Renal cortex interstitium (tissue), 11 donors: ENCODE measurements at regions not wholly inside any gene's neighbourhood (a gene's known extent, or its start where the extent isn't known, plus 50 kb on each side); places are given as distances from the start of the nearest gene placed in this dataset.
"Not testable (repeated sequence)": the region's sequence is repeated elsewhere in the genome, so short reads cannot be mapped to it uniquely, and the experiment has no call there.

Source experiments
- DNase-seq, 11 donors: peaks; one replicate each; pipeline ENCODE4 v3.0.0-alpha.2; 2013; ENCODE audit warnings: low read depth in 9 of 11, low spot score in 4 of 11; ENCODE audit errors: extremely low read depth in 1 of 11

DNA sequence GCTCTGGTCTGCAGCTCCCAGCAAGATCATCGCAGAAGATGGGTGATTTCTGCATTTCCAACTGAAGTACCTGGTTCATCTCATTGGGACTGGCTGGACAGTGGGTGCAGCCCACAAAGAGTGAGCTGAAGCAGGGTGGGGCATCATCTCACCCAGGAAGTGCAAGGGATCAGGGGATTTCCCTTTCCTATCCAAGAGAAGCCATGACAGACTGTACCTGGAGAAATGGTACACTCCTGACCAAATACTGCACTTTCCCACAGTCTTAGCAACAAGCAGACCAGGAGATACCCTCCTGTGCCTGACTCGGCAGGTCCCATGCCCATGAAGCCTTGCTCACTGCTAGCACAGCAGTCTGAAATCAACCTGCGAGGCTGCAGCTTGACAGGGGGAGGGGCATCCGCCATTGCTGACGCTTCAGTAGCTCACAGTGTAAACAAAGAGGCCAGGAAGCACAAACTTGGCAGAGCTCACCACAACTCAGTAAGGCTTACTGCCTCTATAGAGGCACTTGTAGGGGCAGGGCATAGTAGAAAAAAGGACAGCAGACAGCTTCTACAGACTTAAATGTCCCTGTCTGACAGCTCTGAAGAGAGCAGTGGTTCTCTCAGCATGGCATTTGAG lies 60.5 kb downstream of the AREG start:
- DNase-seq: peak in 5 of 11 donors; percentile 12 to 24 (median 16)

DNA sequence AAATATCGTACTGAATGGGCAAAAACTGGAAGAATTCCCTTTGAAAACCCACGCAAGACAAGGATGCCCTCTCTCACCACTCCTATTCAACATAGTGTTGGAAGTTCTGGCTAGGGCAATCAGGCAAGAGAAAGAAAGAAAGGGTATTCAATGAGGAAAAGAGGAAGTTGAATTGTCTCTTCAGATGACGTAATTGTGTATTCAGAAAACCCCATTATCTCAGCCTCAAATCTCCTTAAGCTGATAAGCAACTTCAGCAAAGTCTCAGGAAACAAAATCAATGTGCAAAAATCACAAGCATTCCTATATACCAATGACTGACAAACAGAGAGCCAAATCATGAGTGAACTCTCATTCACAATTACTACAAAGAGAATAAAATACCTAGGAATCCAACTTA lies 64.4 kb downstream of the AREG start:
- not testable (repeated sequence) for DNase-seq

DNA sequence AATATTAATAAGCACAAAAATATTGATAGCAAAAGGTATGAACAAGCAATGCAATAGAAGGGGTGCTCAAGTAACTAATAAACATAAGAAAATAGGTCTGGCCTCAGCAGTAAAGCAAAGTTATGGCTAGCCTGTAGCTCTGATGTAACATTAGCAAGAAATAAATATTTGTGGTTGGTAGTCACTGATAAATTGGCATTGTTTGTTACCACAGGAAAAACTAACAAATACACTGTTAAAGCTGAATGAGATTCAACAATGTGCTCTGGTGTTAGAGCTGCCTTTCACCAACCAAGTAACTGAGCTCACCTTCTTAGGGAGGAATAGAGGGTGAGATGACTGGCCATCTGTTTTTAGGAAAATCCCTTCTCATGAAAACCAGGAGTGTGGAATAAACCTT lies 71.4 kb downstream of the AREG start:
- DNase-seq: no peak

DNA sequence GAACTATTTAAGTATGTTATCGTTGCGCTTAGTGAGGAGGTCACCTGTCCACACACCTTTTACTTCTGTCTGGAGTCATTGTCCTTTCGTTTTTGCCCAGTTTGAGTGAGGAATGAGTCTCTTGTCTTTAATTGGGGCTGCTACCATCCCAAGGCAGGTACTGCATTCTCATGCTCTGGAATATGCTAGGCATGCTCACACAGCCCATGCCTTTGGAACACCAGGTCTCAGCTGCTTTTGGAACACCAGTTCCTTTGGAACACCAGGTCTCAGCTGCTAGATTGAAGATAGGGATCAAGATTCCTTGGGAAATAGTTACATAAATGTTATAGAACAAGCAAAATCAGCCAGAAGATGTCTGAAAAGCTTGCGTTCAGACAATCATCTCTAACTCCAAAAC lies 73.1 kb downstream of the AREG start:
- no peak for DNase-seq

DNA sequence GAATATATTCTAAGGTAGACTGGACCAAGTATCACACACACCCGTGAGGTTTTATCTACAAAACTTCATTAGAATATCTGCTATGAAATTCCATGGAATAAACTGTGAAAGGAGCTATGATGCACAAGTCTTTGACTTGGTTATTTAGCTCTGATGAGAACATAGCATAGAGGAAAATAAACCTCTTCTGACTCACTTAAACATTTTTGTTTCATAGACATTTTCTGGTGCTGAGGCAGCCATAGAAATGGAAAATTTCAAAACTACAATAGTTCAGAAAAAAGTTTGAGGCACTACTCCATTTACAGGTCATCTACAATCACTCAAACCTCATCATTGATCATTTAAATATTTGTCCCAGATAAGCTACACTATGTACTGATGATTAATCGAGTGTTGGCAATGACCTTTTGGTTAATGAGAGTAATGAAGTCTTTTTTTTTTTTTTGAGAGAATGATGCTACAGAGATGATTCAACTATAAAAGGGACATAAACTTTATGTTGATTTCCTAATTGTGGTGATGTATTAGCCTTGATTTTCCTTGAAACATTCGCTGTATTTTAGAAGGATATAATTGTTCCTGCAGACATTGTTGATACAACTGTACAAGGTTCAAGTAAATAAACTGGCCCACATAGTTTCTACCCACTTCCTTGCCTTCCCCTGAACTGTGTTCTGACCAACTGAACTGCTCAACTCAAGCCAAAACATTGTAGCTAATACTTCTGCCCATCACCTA lies 77.5 kb downstream of the AREG start:
- DNase-seq: no peak

DNA sequence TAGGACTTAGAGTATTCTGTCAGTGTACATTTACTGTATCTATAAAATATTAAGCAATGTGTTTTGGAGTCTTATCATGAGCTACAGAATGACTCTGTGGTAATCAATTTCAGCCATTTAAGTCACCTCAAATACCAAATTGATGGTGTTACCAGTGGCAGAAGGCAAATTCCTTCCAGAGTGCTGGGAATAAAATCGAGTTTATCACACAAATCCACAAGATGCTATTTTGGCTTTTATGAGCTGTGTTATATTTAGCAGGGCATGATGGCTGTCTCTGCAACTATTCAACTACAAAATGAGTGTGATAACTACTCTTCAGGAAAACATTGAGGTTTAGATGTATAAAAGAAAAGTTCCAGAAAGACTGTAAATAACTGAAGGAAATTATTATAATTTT lies 78.2 kb downstream of the AREG start:
- DNase-seq: no peak

DNA sequence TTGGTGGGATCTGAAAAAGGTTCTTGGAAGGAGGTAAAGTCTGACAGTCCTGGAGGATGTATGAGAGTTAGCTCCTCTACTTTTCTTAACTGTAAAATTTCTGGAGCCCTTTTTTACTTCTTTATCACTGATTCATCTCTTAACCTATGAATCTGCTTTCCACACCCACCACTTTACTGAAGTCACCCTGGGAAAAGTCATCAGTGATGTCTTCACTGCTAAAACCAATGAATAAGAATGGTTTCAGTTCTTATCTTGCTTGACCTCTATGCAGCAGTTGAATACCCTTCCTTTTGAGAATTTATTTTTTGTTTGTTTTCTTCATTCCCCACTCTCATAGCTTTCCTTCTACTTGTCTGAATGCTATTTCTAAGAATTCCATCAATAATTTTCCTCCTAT lies 80.0 kb downstream of the AREG start:
- DNase-seq: no peak

DNA sequence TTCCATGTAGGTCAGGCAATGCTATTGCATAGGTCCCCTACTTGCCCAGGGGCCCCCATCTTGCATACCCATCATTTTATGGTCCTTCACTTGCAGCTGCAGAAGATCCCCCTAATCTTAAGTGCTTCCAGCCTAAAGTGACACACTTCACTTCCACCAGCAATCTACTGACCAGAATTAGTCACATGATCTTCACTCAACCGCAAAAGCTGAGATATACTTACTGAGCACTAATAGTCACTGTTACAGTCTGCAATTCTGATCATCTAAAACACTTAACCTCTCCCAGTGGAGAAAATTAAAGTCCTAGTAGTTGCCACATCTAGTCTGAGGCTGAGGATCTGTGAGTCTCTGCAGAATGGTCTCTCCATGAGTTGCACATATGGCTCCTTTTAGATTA lies 82.1 kb downstream of the AREG start:
- no peak for DNase-seq

DNA sequence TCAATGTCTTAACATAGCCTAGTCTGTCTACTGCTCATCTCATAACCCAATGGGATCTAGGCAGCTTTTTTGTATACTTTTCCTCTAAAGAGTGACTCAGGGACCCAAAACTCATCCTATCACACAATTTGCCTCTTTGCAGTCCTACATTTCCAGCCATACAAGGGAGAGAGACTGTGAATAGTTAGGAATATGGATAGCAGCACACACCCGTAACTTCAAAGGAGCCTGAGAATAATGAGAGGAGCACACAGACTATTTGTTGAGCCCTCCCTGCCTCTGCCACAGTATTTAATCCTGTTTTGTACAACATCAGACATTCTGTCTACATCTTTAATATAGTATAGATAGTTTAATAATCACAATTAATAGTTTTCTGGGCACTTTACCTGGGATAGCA lies 83.2 kb downstream of the AREG start:
- DNase-seq: no peak

DNA sequence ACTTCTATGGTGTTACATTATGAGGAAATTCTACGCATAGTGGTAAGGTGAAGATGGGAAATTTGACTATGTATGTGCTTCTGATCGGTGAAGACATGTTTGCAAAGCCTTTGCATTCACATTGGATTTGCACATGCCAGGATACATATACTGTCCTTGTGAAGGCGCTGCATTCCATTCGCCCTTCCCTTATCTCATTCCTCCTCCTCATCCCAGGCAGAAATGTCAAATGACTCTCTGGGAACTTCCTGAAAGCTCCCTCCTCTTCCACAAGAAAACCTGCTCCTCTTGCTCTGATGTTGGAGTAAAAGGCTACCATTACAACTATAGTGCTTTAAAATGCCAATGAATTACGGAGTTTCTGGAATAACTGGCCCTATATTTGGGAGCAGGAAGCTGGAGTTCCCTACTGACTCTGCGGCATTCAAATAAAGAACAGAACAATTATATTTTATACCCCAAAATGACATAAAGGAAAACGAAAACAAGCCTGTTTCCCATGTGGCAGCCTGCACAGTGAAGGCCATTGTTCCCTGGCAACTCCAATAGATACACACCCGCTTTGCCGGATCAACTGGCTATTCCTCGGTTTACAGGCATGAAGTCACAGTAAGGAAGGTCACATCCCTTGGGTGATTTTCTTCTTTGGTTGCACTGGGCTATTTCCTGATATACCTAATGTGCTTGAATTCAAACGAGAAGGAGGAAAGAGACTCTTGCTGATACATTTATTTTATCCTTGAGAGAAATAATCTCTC lies 84.5 kb downstream of the AREG start:
- no peak for DNase-seq

DNA sequence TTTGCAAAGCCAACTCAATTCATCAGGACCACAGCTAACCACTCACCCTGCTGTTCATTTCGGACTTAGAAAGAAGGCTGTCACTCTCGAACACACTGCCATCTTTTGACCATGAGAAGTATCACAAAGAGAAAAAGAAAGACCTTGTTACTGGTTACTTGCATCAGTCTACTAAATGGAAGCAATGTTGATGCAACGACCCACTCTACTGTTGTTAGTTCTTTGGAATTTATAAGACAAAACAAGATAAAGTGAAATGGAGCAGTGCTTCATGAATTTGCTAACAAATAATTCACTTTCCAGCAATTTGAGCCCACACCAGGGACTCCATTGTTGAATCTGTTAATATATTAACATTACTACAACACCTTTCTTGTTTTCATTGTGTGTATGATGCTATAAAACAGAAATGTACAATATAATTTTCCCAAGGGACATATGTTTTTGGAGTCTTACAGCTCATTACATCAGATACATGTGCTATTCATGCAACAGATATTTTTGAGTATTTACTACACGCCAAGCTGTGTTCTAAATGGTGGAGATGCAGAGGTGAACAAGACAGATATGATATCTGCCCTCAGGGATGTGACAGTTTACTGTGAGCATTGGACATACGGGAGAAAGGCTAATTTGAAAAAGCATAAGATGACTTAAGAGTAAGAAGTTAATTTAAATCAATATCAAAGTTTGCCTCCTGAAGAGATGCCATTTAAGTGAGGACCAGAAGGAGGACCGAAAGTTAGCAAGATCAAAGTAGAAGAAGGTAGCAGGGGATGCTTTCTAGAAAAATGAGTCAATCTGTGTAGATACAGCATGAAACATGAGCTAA lies 87.2 kb downstream of the AREG start:
- peak in 9 of 11 donors; percentile 5 to 46 (median 14) for DNase-seq

DNA sequence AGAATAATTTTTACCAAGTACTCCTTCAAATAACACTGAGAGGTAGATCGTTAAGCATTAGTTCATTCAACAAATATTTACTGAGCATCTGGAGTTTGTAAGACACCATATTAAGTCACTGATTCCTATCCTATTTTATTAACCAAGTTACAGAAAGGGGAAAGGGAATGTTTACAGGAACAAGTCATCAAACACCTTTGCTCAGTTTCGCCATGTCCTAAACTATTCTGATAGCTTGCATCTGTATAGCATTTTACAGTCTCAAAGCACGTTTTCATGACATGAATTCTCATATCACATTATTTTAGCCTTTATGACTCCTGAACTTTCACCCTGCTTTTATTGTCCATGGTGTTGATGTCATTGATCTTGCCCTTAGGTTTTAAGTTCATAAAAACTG lies 89.2 kb downstream of the AREG start:
- DNase-seq: no peak

DNA sequence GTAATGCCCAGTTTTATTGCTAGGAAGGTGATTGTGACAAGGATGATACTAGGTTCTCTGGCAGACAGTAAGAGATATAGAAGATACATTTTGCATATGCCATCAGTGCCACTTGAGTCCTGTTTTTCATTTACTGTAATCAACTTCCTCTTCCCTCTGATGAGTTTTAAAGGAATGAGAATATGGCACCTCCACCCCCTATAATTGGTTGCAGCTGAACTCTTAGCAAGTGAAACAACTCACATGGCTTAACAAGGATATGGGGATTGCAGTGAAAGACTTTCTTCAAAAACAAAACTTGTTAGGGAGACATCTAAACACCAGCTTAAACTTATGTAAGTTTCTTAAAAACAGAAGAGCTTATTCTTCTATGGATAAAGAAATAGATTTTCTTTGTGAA lies 90.0 kb downstream of the AREG start:
- no peak for DNase-seq

DNA sequence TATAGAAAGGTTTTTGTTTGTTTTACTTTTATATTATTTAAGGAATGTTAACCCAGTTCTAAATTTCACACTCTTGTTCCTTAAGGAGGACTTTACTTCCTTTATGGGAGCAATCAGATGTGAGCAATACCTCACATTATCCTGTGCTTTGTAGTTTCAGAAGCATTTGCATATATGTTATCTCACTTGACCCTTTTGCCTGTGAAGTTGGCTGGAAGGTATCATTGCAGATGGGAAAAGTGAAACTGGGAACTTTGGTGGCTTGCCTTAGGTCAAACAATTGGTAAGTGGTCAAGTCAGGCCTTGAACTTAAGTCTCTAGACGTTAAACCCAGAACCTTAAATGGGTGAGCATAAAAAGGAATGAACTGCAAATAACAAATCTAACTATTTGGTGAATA lies 90.6 kb downstream of the AREG start:
- DNase-seq: no peak

DNA sequence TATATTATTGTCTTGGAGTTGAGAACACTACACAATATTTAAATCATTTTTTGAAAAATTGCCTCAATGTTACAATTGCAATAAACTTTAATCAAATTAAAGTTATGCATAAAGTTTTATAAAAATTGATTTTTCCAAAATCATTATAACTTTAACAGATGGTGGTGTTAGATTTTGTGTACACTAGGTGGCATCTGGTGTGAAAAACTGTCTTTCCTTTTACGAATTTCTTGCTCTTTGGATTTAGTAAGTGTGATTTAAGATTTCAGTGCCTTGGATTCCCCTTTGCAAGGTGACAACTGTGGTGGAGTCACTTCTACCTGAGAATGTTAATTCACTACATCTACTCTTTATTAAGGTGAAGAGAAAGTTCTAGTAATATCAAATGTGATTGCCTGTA lies 91.6 kb downstream of the AREG start:
- no peak for DNase-seq

DNA sequence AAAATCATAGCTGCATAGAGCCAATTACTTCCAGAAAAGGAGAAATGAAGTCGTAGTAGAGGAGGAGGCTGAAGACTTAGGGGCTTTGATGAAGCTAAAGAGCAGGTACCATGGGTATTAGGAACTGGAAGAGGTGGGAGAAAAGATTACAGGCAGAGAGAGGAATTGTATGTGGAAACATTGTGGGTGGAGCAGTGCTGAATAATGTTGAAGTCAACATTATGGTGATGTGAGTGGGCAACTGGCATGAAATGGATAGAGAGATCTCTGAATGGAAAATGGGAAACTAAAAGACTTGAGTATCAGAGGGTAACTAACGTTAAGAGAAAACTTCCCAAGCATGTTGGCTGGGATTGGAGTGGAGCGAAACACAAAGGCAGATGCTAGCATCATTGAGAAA lies 92.5 kb downstream of the AREG start:
- DNase-seq: no peak

DNA sequence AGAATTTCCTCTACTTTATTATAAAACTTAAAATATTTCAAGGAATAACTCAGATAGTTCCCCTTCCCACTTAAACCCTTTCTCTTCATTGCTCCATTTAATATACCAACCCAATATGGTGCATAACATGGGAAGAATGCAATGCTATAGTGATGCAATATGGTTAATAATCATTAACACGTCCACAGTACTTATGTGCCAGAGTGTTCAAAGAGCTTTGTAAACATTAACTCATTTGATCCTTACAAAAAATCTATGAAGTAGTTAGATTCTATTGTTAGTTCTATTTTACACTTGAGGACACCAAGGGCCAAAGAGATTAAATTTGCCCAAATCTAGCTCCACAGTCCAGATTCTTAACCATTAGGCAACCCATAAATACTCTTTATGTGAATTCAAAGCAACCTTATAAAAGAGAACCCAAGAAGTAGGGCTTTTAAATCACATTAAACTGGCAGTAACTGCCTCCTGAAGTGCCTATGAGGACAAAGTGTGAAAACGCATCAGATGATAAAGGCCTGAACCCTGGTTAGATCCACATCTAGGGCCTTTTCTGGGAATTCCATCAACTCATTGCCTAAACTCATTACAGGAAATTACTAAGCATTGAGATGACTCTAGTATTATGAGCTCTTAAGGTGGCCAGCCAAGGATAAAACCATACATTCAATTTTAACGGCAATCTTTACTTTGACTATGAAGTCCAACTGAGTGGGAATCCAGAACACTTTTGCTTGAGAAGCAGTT lies 94.3 kb downstream of the AREG start:
- DNase-seq: peak in 2 of 11 donors; percentile 13 to 17

DNA sequence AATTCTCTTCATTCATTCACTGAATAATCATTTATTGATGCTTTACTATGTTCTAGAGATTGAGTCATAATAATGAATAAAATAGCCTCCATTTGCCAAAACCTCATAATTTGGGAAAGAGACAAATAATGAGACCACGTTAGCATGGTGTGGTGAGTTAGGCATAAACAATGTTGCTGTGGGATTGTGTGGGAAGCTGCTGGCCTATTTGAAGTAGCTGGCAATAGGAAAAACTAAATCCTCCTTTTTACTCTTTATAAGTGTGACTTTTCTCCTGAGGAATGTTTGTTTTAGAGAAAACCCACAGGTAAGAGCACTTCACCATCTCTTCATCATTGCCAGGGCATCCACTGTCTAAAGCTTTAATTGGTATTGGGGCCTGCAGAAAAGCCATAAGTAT lies 95.3 kb downstream of the AREG start:
- DNase-seq: no peak

DNA sequence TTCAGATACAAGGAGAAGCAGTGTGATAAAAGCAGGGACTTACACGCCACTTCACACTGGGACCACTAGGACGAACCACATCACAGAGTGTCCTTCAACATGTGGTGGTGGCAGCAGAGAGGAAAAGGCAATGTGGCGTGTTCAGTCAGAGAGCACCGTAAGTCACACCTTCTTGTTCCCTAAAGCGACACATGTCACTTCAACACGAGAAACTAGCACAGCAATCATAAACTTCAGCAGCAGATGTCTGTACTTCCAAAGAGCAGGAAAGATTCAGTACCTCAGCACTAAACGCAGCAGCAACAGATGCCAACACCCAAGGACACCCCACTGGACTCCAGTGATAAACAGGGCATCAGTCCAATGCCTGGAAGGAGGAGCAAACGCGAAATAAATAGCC lies 96.7 kb downstream of the AREG start:
- DNase-seq: no peak
